Endothelial cell of umbilical vein (primary cell): ENCODE measurements at regions not wholly inside any gene's neighbourhood (a gene's known extent, or its start where the extent isn't known, plus 50 kb on each side); places are given as distances from the start of the nearest gene placed in this dataset.

Source experiments
- BruUV-seq: library from RNA; stranded (reverse); fragments of 400-500 nt; replicated peaks from 2 replicates; lab custom pipeline; 2021; lab: Mats Ljungman, UMichigan
- CTCF ChIA-PET: fragments of 300-600, 350-600 bp; sonication (Branson Sonifier 250); formaldehyde crosslinking; loops from one replicate; lab custom pipeline; 2021; ENCODE audit warnings: antibody characterized with exemption, inconsistent platforms; lab: Charles Lee
- POLR2A ChIA-PET: fragments of 300-600, 350-600 bp; sonication (Branson Sonifier 250); formaldehyde crosslinking; loops from one replicate; lab custom pipeline; 2021; ENCODE audit warnings: antibody characterized with exemption, inconsistent platforms; lab: Charles Lee
- DNase-seq: peaks from one replicate; pipeline ENCODE4 v3.0.0-alpha.2; 2011; ENCODE audit warnings: low read depth, low spot score
- FAIRE-seq: peaks from 2 replicates; lab custom pipeline; 2011; peaks lifted over from hg19 to GRCh38; lab: Jason Lieb, UNC
- H2AFZ ChIP-seq: 2 replicates; pipeline ENCODE4 v1.6.0; 2012; ENCODE audit warnings: low read depth, low read length, control low read depth, inconsistent platforms
- H3K27ac ChIP-seq: 2 replicates; pipeline ENCODE4 v1.5.1; 2011; ENCODE audit warnings: low read depth, mild to moderate bottlenecking, control low read depth, low read length, moderate library complexity; ENCODE audit not compliant: insufficient read depth
- H3K27me3 ChIP-seq, 2 experiments: 2 replicates each; pipeline versions ENCODE4 v1.6.0 to v1.6.1; 2011; ENCODE audit warnings: low read length in 2 of 2, mixed read lengths in 1 of 2; ENCODE audit not compliant: control insufficient read depth in 2 of 2, insufficient read depth in 2 of 2
- H3K36me3 ChIP-seq, 2 experiments: 2 replicates in 1 of 2; 3 replicates in 1 of 2; pipeline ENCODE4 v1.5.1; 2011; ENCODE audit warnings: low read length in 2 of 2, mild to moderate bottlenecking in 1 of 2, moderate library complexity in 1 of 2; ENCODE audit not compliant: control insufficient read depth in 2 of 2, insufficient read depth in 2 of 2; ENCODE audit errors: extremely low read depth in 1 of 2
- H3K4me1 ChIP-seq: 3 replicates; pipeline ENCODE4 v1.5.1; 2011; ENCODE audit warnings: mild to moderate bottlenecking, low read length; ENCODE audit not compliant: control insufficient read depth, insufficient read depth; ENCODE audit errors: extremely low read depth
- H3K4me2 ChIP-seq: 2 replicates; pipeline ENCODE4 v1.6.1; 2011; ENCODE audit warnings: low read length, control low read depth, mixed read lengths; ENCODE audit not compliant: insufficient read depth
- H3K4me3 ChIP-seq, 3 experiments: fragments of 200-600 bp in 1 of 3; sonication (generic), shearing (Covaris generic) in 1 of 3; replicated peaks in 1 of 3; 2 replicates each; pipeline ENCODE4 v1.5.1; 2011 to 2016; ENCODE audit warnings: control low read depth in 3 of 3, low read length in 3 of 3, mild to moderate bottlenecking in 2 of 3, inconsistent platforms in 1 of 3, low read depth in 1 of 3, moderate library complexity in 1 of 3; ENCODE audit not compliant: insufficient read depth in 1 of 3
- H3K79me2 ChIP-seq: 2 replicates; pipeline ENCODE4 v1.6.0; 2012; ENCODE audit warnings: low read length, inconsistent platforms; ENCODE audit not compliant: control insufficient read depth, insufficient read depth
- H3K9ac ChIP-seq: replicated peaks from 2 replicates; pipeline ENCODE3; 2011; ENCODE audit warnings: low read length, control low read depth; ENCODE audit not compliant: insufficient read depth; ENCODE audit errors: extremely low read depth
- H3K9me1 ChIP-seq: replicated peaks from 3 replicates; pipeline ENCODE4 v1.6.0; 2011; ENCODE audit warnings: mild to moderate bottlenecking, low read length; ENCODE audit not compliant: control insufficient read depth, insufficient read depth; ENCODE audit errors: extremely low read depth
- H3K9me3 ChIP-seq: replicated peaks from 2 replicates; pipeline ENCODE4 v1.5.1; 2012; ENCODE audit warnings: low read length, inconsistent platforms; ENCODE audit not compliant: control insufficient read depth, insufficient read depth
- H4K20me1 ChIP-seq: replicated peaks from 2 replicates; pipeline ENCODE3; 2011; ENCODE audit warnings: mild to moderate bottlenecking, low read length; ENCODE audit not compliant: control insufficient read depth, insufficient read depth; ENCODE audit errors: extremely low read depth
- CTCF ChIP-seq, 2 donors: IDR thresholded peaks; 1 replicate in 1 of 2; 2 replicates in 1 of 2; pipeline ENCODE4 v1.5.1; 2011; ENCODE audit warnings: low read length in 2 of 2, mild to moderate bottlenecking in 2 of 2, moderate library complexity in 2 of 2, control low read depth in 1 of 2, inconsistent platforms in 1 of 2, low read depth in 1 of 2; ENCODE audit not compliant: insufficient read depth in 1 of 2; ENCODE audit errors: extremely low read depth in 1 of 2
- EZH2 ChIP-seq: IDR thresholded peaks from 2 replicates; pipeline ENCODE4 v1.6.1; 2012; ENCODE audit warnings: borderline replicate concordance, low read depth, mild to moderate bottlenecking, moderate library complexity, low read length, inconsistent platforms; ENCODE audit not compliant: severe bottlenecking
- FOS ChIP-seq: IDR thresholded peaks from 2 replicates; pipeline ENCODE4 v1.6.1; 2011; ENCODE audit warnings: mild to moderate bottlenecking, low read length, moderate library complexity, borderline replicate concordance; ENCODE audit not compliant: insufficient read depth
- GATA2 ChIP-seq: IDR thresholded peaks from 2 replicates; pipeline ENCODE4 v1.7.0; 2011; ENCODE audit warnings: low read depth, mild to moderate bottlenecking, moderate library complexity, mixed read lengths, low read length; ENCODE audit not compliant: insufficient read length, insufficient read depth
- JUN ChIP-seq: IDR thresholded peaks from 2 replicates; pipeline ENCODE4 v1.6.1; 2011; ENCODE audit warnings: borderline replicate concordance, low read depth; ENCODE audit not compliant: insufficient read length, insufficient read depth
- MAX ChIP-seq: IDR thresholded peaks from 2 replicates; pipeline ENCODE4 v1.6.1; 2011; ENCODE audit not compliant: insufficient read depth, insufficient read length
- MYC ChIP-seq: IDR thresholded peaks from one replicate; pipeline ENCODE4 v1.6.1; 2011; ENCODE audit warnings: mild to moderate bottlenecking, low read depth, low read length
- POLR2A ChIP-seq: IDR thresholded peaks from 2 replicates; pipeline ENCODE4 v1.6.1; 2012; ENCODE audit warnings: low read depth, mild to moderate bottlenecking, control low read depth, low read length
- POLR2AphosphoS5 ChIP-seq: IDR thresholded peaks from 2 replicates; pipeline ENCODE4 v1.6.1; 2012; ENCODE audit warnings: low read depth, mild to moderate bottlenecking, control low read depth, low read length, moderate library complexity; ENCODE audit not compliant: insufficient read depth
- dilution Hi-C: fragments of 300-500 bp; cut with MboI; formaldehyde crosslinking; loops from one replicate; pipeline ENCODE4 v1.15.0; 2019; ENCODE audit warnings: low sequenced_read_pairs; ENCODE audit not compliant: extremely low pct_ligation_motif_present
- intact Hi-C: fragments of 100-400 bp; cut with micrococcal nuclease; formaldehyde crosslinking; loops from one replicate; pipeline ENCODE4 v1.10.0; 2022

- ChIA-PET POLR2A (no interaction called here), CTCF (interaction anchor here (0.7 kb wide), 1 partner anchor 394 kb away, joined by 3 read pairs; no protein-coding TSS in a partner anchor)
- no TSS peak for BruUV-seq
- no peak overlapping the region for H2AFZ ChIP-seq
- no peaks in the 10 kb centered on the region for H3K27me3 ChIP-seq
- H3K27ac ChIP-seq, result peak overlapping the region; percentile 17
- DNase-seq (peak; percentile 83), FAIRE-seq (peak; percentile 89)
- intact Hi-C loops (loop anchor here (2.0 kb wide), 1 partner anchor 394 kb away; no protein-coding TSS in a partner anchor), dilution Hi-C loops (no loop called here)
- no peaks in the 10 kb centered on the region for H3K79me2 ChIP-seq
- peaks cover 14% of the 10 kb centered on the region for H3K4me1 ChIP-seq
- H3K4me2 ChIP-seq, result peak overlapping the region; percentile 45
- H4K20me1 ChIP-seq, result no peaks in the 10 kb centered on the region
- no peaks in the 10 kb centered on the region for H3K36me3 ChIP-seq
- H3K9ac ChIP-seq, result no peak overlapping the region
- no peak overlapping the region for H3K4me3 ChIP-seq
- H3K9me1 ChIP-seq, result no peaks in the 10 kb centered on the region
- H3K9me3 ChIP-seq, result no peaks in the 10 kb centered on the region
- TF ChIP-seq POLR2AphosphoS5 (peak; percentile 54), FOS (peak; percentile 58), CTCF (IDR thresholded peaks at IDR 0.05; ENCODE audit: extremely low read depth in 1 of 2, insufficient read depth in 1 of 2, low read depth in 1 of 2, low read length in 2 of 2) (no peak), MYC (no peak), EZH2 (no peak), GATA2 (peak; percentile 87), POLR2A (peak; percentile 44), MAX (no peak), JUN (peak; percentile 45)
These were observed 397.8 kb upstream of the NR2F2 start for GRCh38 chr15:95932676-95933075.
